Smooth muscle cell of the brain vasculature (primary cell): ENCODE measurements at regions not wholly inside any gene's neighbourhood (a gene's known extent, or its start where the extent isn't known, plus 50 kb on each side); places are given as distances from the start of the nearest gene placed in this dataset.
"Not testable (repeated sequence)": the region's sequence is repeated elsewhere in the genome, so short reads cannot be mapped to it uniquely, and the experiment has no call there.

Experiments used
- DNase-seq: peaks from one replicate; pipeline ENCODE4 v3.0.0-alpha.2; 2012; ENCODE audit warnings: low read depth, low spot score

GRCh38 chr1:218494449-218494852 lies 149.3 kb downstream of the TGFB2 start:
- DNase-seq: no peak

GRCh38 chr1:218495931-218496330 lies 150.8 kb downstream of the TGFB2 start:
- no peak for DNase-seq

- peak; percentile 92 for DNase-seq
Measured at GRCh38 chr1:218496561-218496960, 151.4 kb downstream of the TGFB2 start.

- no peak for DNase-seq
Measured at GRCh38 chr1:218498056-218498938, 153.2 kb downstream of the TGFB2 start.

- no peak for DNase-seq
Measured at GRCh38 chr1:218499011-218499691, 154.0 kb downstream of the TGFB2 start.

GRCh38 chr1:218499911-218500310 lies 154.8 kb downstream of the TGFB2 start:
- DNase-seq: no peak

- DNase-seq: no peak
Measured at GRCh38 chr1:218501161-218501560, 156.0 kb downstream of the TGFB2 start.

GRCh38 chr1:218502383-218502782 lies 157.2 kb downstream of the TGFB2 start:
- DNase-seq: no peak

- DNase-seq: no peak
Measured at GRCh38 chr1:218503102-218503501, 158.0 kb downstream of the TGFB2 start.

- no peak for DNase-seq
Measured at GRCh38 chr1:218507355-218508002, 162.3 kb downstream of the TGFB2 start.

GRCh38 chr1:218510153-218510772 lies 165.1 kb downstream of the TGFB2 start:
- no peak for DNase-seq

GRCh38 chr1:218513328-218513727 lies 168.2 kb downstream of the TGFB2 start:
- DNase-seq: no peak

- DNase-seq: no peak
Measured at GRCh38 chr1:218514689-218515088, 169.6 kb downstream of the TGFB2 start.

- no peak for DNase-seq
Measured at GRCh38 chr1:218516526-218516925, 171.4 kb downstream of the TGFB2 start.

GRCh38 chr1:218517459-218517858 lies 172.3 kb downstream of the TGFB2 start:
- DNase-seq: no peak

GRCh38 chr1:218518216-218518740 lies 173.1 kb downstream of the TGFB2 start:
- no peak for DNase-seq

- not testable (repeated sequence) for DNase-seq
Measured at GRCh38 chr1:218520646-218521045, 175.5 kb downstream of the TGFB2 start.

GRCh38 chr1:218521414-218522169 lies 176.5 kb downstream of the TGFB2 start:
- no peak for DNase-seq

GRCh38 chr1:218524526-218524925 lies 179.4 kb downstream of the TGFB2 start:
- no peak for DNase-seq

- DNase-seq: no peak
Measured at GRCh38 chr1:218525031-218525430, 179.9 kb downstream of the TGFB2 start.
